Parathyroid adenoma (tissue), 2 donors: ENCODE measurements at regions not wholly inside any gene's neighbourhood (a gene's known extent, or its start where the extent isn't known, plus 50 kb on each side); places are given as distances from the start of the nearest gene placed in this dataset.

Experiments
- H2AFZ ChIP-seq: fragments of 300-600 bp; sonication (generic); one replicate; pipeline ENCODE4 v1.7.0; 2017; ENCODE audit warnings: antibody characterized with exemption, mild to moderate bottlenecking
- H3K27ac ChIP-seq: fragments of 300-600 bp; sonication (generic); one replicate; pipeline ENCODE4 v1.7.0; 2017
- H3K27me3 ChIP-seq: fragments of 300-600 bp; sonication (generic); one replicate; pipeline ENCODE4 v1.7.0; 2017; ENCODE audit warnings: low read length; ENCODE audit not compliant: control insufficient read depth, insufficient read depth
- H3K36me3 ChIP-seq: fragments of 300-600 bp; sonication (generic); one replicate; pipeline ENCODE4 v1.7.0; 2017; ENCODE audit warnings: low read length; ENCODE audit not compliant: control insufficient read depth, insufficient read depth
- H3K4me1 ChIP-seq: fragments of 300-600 bp; sonication (generic); one replicate; pipeline ENCODE4 v1.7.0; 2017; ENCODE audit warnings: control low read depth
- H3K4me2 ChIP-seq: fragments of 300-600 bp; sonication (generic); one replicate; pipeline ENCODE4 v1.7.0; 2017; ENCODE audit warnings: low read length
- H3K4me3 ChIP-seq: fragments of 300-600 bp; sonication (generic); one replicate; pipeline ENCODE4 v1.7.0; 2017; ENCODE audit warnings: low read depth, low read length
- H3K79me2 ChIP-seq: fragments of 300-600 bp; sonication (generic); one replicate; pipeline ENCODE4 v1.7.0; 2017; ENCODE audit warnings: control low read depth
- H3K9ac ChIP-seq: fragments of 300-600 bp; sonication (generic); one replicate; pipeline ENCODE4 v1.7.0; 2017; ENCODE audit warnings: mild to moderate bottlenecking
- H3K9me3 ChIP-seq: fragments of 300-600 bp; sonication (generic); one replicate; pipeline ENCODE4 v1.7.0; 2017; ENCODE audit warnings: low read length; ENCODE audit not compliant: control insufficient read depth
- TF ChIP-seq, protein P1 (sequence below): fragments of 300-600 bp; sonication (generic); IDR thresholded peaks from one replicate; pipeline ENCODE4 v1.7.0; 2017; ENCODE audit warnings: antibody characterized with exemption, mild to moderate bottlenecking
- donor health status: primary hyperparathyroidism.

DNA sequence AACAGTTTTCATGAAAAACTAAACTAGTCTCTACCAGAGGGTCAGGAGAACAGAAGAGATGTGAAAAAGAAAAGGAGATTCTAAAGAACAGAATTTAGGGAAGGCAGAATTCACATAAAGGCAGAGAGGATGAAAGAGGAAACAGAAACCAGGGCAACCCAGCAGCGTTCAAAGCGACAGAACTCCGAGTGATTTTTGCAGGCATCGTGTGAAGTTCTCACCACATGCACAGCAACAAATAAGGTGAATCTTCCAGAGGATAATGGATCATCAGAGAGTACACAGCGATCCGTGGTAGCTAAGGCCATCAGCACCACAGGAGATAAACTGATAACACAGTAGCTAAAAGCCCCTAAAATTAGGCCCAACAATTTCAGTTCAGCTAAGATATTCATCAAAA is 250.8 kb upstream of the THBS1 start:
- no peaks in the 10 kb centered on the region for H3K27me3 ChIP-seq
- no peaks in the 10 kb centered on the region for H3K9me3 ChIP-seq
- no peaks in the 10 kb centered on the region for H3K79me2 ChIP-seq
- H3K36me3 ChIP-seq: no peaks in the 10 kb centered on the region
- no peak overlapping the region for H3K4me2 ChIP-seq
- no peak overlapping the region for H3K4me3 ChIP-seq
- H3K4me1 ChIP-seq: no peaks in the 10 kb centered on the region
- H3K9ac ChIP-seq: no peak overlapping the region
- H3K27ac ChIP-seq: no peak overlapping the region
- H2AFZ ChIP-seq: no peak overlapping the region
- TF ChIP-seq, protein P1, sequence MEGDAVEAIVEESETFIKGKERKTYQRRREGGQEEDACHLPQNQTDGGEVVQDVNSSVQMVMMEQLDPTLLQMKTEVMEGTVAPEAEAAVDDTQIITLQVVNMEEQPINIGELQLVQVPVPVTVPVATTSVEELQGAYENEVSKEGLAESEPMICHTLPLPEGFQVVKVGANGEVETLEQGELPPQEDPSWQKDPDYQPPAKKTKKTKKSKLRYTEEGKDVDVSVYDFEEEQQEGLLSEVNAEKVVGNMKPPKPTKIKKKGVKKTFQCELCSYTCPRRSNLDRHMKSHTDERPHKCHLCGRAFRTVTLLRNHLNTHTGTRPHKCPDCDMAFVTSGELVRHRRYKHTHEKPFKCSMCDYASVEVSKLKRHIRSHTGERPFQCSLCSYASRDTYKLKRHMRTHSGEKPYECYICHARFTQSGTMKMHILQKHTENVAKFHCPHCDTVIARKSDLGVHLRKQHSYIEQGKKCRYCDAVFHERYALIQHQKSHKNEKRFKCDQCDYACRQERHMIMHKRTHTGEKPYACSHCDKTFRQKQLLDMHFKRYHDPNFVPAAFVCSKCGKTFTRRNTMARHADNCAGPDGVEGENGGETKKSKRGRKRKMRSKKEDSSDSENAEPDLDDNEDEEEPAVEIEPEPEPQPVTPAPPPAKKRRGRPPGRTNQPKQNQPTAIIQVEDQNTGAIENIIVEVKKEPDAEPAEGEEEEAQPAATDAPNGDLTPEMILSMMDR: no peak

DNA sequence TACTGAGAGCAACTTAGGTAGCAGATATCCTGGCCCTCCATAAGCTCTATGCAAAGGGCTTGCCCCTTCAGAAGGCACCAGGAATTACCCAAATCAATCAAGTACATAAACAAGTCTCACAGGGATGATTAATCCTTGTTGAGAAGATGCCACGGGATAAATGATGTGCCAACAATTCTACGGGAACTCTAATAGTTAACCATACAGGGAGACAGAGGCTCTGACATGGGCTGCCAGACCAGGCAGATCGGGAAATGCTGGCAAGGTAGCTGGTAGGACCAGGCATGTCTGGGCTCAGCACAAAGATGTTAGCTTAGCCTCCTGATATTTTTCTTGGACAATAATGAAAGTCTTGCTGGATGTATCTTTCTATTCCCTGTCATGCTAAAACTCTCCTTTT is 249.3 kb upstream of the THBS1 start:
- Histone ChIP-seq H2AFZ (no peak overlapping the region), H3K4me2 (no peak overlapping the region), H3K36me3 (no peaks in the 10 kb centered on the region), H3K4me3 (no peak overlapping the region), H3K4me1 (no peaks in the 10 kb centered on the region), H3K27me3 (no peaks in the 10 kb centered on the region), H3K9ac (no peak overlapping the region), H3K27ac (no peak overlapping the region), H3K9me3 (no peaks in the 10 kb centered on the region), H3K79me2 (no peaks in the 10 kb centered on the region)
- TF ChIP-seq, protein P1: no peak

DNA sequence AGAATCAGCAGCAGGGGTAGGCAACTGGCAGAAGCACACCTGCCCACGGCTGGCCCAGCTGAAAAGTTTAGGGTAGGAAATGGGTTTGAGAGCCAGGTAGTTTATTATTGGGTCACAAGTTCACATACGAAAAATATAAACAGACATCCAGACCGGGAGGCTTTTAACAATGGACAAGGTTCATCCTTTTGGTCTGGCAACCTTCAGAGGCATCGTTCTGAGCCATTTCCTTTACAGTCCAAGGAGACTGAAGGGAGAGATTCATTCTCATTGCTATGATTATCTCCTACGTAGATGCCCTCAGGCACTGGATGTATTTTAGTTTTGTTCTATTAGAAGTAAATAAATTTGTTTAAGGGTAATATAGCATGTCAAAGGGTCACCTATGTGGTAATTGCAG is 248.0 kb upstream of the THBS1 start:
- H3K36me3 ChIP-seq: no peaks in the 10 kb centered on the region
- H3K9ac ChIP-seq: no peak overlapping the region
- H3K79me2 ChIP-seq: no peaks in the 10 kb centered on the region
- no peaks in the 10 kb centered on the region for H3K4me1 ChIP-seq
- H3K27ac ChIP-seq: no peak overlapping the region
- no peaks in the 10 kb centered on the region for H3K9me3 ChIP-seq
- no peaks in the 10 kb centered on the region for H3K27me3 ChIP-seq
- H2AFZ ChIP-seq: no peak overlapping the region
- H3K4me3 ChIP-seq: no peak overlapping the region
- H3K4me2 ChIP-seq: no peak overlapping the region
- TF ChIP-seq, protein P1: no peak

DNA sequence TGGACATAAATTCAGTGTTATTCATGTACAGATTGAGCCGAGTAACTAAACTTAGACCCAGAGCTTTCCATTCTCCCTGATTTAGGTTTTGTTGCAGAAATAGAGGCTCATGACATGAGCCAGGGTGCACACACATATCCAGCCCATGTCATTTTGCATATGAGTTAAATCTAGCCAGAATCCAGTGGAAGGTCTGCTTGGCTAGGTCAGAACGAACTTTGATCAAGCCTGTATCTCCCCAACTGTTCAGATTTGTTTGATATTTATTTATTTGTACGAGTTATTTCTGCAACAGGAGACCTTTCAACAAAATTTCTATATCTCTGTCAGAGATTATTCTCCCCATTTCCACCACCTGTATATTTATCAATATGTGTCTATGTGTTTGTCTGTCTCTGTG is 247.5 kb upstream of the THBS1 start:
- TF ChIP-seq, protein P1: no peak
- no peaks in the 10 kb centered on the region for H3K9me3 ChIP-seq
- H3K79me2 ChIP-seq: no peaks in the 10 kb centered on the region
- H3K4me2 ChIP-seq: no peak overlapping the region
- H3K27ac ChIP-seq: no peak overlapping the region
- no peaks in the 10 kb centered on the region for H3K36me3 ChIP-seq
- H3K4me3 ChIP-seq: no peak overlapping the region
- no peak overlapping the region for H3K9ac ChIP-seq
- H2AFZ ChIP-seq: no peak overlapping the region
- no peaks in the 10 kb centered on the region for H3K27me3 ChIP-seq
- H3K4me1 ChIP-seq: no peaks in the 10 kb centered on the region

DNA sequence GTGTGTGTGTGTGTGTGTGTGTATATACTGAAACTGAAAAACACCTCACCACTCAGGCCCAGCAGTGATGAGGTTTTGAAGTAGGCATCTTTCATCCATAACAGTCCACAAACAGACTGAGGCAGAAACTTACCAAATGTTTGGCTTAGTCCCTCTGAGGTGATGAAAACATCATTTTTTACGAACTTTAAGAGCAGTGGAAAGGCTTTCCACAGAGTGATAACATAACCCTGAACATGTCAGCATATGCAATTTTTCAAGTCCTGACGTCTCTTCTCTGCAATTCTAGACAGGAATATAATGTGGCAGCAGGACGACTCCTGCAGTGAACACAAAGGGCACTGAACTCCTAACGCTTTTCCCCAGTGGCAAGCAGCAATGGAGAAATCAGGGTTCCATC is 247.0 kb upstream of the THBS1 start:
- Histone ChIP-seq H3K9ac (no peak overlapping the region), H3K4me1 (no peaks in the 10 kb centered on the region), H3K4me3 (no peak overlapping the region), H3K27me3 (no peaks in the 10 kb centered on the region), H3K4me2 (no peak overlapping the region), H3K36me3 (no peaks in the 10 kb centered on the region), H3K27ac (no peak overlapping the region), H2AFZ (no peak overlapping the region), H3K79me2 (no peaks in the 10 kb centered on the region), H3K9me3 (no peaks in the 10 kb centered on the region)
- TF ChIP-seq, protein P1: no peak
